SW 1271 (cell line): ENCODE measurements at regions not wholly inside any gene's neighbourhood (a gene's known extent, or its start where the extent isn't known, plus 50 kb on each side); places are given as distances from the start of the nearest gene placed in this dataset.
"Not testable (repeated sequence)": the region's sequence is repeated elsewhere in the genome, so short reads cannot be mapped to it uniquely, and the experiment has no call there.

Experiments
- DNase-seq, 2 experiments: peaks; one replicate each; lab custom pipeline; 2025; lab: John Stamatoyannopoulos, UW

DNA sequence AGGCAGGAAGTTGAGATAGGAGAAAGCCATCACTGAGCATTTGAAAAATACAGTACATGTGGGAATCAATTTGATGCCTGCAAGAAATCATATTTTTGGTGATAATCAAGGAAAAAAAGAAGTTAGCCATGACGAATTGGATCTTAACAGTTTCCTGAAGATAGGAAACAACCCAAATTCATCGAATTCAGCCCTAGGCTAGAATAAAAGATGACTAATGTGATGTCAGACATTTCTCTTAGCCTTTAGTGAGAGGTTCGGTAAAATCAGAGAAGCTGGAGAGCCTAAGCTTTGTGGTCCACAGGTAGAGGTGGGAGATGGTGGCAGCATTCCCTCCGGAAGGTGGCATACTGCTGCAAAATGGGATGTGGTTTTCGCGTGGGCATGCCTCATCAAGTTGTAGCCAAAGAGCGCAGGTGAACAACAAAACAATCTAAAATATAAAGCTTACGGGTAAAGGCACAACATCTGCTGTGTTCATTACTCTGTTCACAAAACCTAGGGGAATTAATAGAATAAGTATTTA lies 144.1 kb upstream of the ALCAM start:
- no peak for DNase-seq

DNA sequence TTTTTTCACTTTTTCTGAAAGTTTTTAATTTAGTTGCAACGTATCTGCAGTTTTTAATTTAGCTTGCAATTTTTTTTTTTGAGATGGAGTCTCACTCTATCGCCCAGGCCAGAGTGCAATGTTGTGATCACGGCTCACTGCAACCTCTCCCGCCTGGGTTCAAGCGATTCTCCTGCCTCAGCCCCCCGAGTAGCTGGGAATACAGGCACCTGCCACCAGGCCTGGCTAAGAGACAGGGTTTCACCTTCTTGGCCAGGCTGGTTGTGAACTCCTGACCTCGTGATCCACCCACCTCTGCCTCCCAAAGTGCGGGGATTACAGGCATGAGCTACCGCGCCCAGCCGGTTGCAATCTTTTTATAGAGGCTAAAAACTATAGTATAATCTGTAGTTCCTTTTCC lies 142.9 kb upstream of the ALCAM start:
- no peak for DNase-seq

DNA sequence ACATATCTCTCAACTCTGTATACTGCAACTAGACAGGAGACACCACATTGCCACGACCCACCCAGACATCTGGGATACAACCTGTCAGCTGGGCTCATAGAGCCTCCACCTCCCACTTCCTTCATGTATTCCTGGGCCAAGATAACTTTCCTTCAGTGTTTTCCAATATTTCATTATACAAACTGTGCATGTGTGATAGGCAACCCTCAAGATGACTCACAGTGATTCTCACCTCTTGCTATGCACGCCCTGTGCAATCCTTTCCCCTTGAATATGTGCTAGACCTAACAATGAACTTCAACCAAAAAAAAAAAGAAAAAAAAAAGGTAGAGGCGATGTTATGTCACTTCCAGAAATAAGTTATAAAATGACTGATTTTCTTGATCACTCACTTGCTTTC lies 138.0 kb upstream of the ALCAM start:
- no peak for DNase-seq

DNA sequence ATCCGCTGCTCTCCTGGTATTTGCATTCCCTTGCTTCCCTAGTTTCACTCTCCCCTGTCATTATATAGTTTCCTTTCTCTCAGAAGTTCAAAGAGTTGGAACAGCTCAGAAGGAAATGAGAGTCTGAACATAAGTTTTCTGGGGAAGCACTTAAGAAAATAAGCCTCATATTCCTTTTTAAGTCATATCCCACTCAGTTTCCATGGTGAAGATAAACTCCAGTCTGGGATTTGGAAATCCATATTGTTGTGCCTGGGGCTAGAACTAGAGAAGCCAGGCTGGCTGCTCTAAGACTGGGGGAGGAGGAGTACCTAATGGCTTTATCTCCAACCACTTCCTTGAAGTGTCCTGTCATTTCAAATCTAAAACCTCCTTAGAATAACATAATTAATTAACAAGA lies 134.2 kb upstream of the ALCAM start:
- no peak for DNase-seq

DNA sequence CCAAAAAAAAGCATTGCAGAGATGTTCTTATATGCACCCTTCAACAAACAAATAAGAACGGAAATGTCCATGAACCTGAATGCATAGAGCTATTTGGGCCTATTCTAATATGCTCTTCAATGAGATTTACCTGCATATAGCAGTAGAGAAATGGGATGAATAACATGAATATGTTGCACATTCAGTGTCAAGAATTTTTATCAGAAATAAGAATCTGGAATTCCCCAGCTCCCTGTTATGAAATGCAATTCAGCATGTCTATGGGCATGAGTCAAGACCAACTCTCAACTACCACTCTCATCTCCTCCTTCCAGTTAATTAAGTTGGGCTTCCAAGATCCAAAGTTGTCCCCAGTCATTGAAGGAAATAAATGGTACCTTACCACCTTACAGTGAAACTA lies 133.7 kb upstream of the ALCAM start:
- no peak for DNase-seq

DNA sequence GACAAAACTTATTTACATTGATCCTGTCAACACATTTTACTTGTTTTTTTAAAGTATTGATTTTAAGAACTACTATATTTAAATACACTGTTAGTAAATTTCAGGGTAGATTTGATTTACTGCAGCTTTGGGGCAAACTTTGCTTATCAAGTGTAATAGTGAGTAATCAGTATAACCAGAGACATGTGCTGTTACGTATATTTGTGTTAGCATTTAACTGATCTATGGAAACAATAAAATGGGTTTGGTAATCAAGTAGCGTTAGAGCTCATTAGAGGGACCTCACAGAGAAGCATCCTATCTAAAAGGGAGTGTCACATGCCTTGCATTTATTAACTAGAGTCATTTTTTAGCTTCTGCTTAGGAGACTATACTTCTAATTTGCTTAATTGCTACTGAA lies 131.5 kb upstream of the ALCAM start:
- no peak for DNase-seq

DNA sequence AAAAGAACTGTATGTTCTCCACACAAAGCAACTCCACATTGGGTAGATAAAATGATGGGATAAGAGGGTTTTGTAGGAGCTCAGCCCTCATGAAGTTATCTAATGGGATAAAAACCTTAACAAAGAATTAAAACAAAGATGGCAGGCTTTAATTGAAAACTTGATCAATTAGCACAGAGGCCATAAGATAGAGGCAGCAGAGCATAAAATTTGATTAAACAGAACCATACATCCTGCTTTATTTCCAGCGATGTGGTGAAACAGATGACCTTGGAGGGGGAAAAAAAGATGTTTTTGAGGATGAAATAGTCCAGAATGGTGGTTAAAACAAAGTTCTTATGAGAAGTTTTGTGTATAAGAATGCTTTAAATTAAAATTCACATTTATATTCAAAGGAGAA lies 130.9 kb upstream of the ALCAM start:
- no peak for DNase-seq

DNA sequence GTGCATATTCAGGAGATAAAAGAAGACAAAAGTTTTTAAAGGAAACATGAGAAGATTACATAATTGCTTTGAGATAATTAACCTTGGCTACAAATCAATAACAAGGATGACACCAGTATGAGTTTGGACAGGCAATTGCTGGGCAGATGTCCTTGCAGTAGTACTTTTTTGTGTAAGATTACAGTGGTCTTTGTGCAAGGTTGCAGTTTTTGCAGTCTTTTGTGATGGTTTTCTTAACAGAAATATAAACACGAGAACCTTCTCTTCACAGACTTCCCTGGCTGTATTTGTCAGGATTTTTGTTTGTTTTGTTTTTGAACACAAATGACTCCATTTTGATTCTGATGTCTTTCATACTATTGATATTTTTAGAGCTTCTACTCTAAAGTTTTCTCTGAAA lies 128.3 kb upstream of the ALCAM start:
- DNase-seq, result no peak

DNA sequence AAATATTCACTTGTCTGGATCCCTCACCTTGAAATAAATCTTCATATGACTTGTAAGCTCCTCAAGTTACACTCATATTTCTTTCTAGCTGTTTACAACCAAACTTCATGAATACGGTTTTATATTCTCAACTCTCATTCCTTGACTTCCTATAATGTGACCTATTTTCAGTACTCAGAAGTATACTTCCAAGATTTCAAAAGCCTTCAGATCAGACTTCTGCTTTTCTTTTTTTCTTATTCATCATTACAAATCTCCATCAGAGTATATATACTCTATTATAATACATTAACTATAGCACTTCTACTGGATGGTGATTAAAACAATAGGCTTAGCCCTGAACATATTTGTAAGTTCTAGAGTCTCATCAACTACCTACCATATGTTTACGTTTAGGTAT lies 123.6 kb upstream of the ALCAM start:
- DNase-seq, result no peak

DNA sequence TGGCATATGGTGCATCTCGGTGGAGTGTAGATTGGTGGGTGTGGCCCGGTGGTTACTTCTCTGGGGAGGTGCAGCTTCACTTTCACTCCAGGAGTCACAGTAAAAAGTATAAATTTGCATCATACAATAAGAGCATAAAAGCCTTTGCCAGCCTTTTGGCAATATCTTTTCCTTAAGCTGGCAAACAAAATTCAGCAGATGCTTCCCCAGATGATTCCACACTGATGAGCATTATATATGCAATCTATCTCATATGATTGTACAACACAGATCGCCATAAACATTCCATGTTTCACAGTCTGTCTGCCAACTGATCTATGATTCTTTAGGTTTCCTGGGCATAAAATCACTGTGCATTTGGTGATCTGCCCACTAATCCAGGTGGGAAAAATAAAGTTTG lies 120.2 kb upstream of the ALCAM start:
- no peak for DNase-seq

DNA sequence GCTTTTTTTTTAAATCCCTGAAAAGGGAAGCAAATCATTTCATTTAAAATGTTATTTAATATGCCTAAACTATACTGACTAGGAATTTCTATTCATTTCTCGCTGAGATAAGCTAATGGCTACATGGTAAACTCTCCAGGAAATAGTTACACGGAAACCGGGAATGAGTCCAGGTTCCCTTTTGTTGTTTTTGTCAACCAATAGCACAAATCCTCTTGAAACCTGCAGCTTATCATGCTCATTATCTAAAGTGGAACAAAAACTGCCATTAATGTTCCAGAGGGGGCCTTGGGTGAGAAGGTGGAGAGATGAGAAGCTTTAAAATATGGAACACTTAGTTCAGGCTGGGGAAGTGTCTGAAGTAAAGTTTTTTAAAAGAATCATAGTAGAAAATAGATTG lies 113.5 kb upstream of the ALCAM start:
- no peak for DNase-seq

DNA sequence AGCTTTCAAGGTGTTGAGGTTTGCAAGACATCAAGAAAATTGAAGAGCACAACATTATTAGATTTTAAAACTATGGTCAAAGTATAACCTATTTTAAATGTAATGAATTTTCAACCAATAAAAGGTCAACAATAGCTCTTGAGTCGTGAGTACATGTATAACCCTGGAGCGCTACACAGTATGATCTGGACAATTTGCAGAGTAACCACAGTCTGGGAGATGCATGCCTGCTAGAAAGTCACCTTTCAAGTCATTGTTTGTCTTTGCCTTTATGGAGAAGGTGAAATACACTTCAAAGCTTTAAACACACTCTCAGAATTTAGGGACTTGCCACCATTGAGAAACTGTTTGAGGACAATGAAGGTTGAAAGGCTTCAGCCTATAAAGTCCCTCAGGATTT lies 112.6 kb upstream of the ALCAM start:
- no peak for DNase-seq

DNA sequence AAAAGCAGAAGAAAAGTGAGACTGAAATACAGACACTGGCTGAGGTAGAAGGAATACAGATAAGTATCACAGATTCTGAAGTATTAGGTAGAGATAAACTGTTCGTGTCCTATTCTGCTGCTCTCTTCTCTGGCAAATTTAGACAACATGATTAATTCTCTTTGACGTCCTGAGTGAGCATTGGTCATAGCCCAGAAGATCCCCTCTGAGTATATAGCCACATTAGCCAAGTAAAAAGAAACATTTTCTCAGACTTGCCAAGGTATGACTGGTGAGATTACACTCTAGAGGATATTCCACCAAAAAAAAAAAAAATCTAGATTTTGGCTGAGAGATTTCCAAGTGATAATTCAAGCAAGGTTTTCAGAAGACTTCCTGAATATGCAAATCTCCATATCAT lies 111.4 kb upstream of the ALCAM start:
- no peak for DNase-seq

DNA sequence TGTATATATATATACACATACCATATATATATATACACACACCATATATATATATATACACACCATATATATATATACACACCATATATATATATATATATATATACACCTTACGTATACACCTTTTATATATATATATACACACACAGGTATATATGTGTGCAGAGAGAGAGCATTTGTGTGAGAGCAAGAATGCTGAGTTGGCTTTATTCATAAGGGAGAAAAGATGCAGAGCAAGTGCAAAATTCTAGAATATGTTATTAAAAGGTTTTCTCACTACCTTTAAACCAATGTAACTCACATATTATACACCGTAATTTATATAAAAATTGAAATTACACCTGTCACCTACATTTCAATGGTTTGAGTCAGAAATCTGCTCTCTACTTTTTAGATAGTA lies 107.2 kb upstream of the ALCAM start:
- no peak for DNase-seq

DNA sequence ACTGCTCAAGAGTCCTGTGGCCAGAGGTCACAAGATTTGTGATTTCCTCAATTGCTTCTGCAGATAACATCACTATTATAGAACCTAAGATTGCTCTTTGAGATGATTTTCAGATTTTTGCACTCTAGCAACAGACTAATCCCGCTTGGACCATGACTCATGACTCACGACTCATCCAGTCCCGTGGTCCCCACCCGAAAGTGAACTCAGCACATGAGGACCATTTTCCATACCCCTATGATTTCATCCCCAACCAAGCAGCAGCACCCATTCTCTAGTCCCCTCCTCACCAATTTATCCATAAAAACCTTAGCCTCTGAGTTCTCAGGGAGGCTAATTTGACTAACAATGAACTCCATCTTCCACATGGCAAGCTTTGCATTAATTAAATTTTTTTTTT lies 106.3 kb upstream of the ALCAM start:
- no peak for DNase-seq

DNA sequence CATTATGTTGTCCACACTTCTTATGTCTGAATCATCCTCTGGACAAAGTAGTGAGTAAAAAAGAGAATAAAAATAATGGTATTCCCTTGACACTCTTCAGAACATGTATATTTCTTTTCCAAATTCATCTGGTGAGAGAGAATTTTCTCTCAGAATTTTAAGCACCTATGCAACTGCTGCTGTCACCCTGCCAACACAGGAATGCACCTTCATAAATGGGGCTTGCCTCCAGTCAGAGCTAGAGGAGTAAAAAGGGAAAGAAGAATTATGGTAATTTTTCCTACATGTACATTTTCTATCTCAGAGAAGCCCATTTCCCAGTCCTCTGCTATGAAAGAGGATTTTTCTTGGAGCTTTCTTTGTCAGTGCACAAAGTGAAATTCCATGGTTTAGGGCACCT lies 92.2 kb upstream of the ALCAM start:
- DNase-seq, result no peak

DNA sequence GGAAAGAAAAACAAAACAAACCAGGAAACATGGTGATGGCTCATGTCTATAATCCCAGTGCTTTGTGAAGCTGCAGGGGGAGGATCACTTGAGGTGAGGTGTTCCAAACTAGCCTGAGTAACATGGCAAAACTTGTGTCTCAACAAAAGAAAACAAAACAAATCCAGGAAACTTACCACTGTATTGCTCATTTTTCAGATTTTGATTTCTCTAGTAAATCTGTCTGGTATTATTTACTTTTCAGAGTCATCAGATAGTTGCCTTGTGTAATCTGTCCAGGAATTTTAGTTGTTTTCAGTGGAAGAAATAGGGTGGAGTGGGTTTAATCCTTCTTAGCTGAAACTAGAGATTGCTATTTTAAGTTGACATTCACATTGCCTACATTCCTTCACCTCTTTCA lies 91.8 kb upstream of the ALCAM start:
- DNase-seq, result no peak

DNA sequence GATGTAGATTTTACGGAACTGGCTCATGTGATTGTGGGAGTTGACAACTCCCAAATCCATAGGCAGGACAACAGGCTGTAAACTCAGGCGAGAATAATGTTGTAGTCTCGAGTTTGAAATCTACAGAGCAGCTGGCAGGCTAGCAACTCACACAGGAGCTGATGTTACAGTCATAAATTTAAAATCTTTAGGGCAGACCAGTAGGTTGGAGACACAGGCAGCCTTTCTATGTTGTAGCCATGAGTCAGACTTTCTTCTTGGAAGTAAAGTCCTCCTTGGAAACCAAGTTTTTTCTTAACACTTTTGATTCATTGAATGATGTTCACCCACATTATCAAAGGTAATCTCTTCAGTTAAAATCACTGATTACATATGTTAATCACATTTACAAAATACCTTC lies 89.1 kb upstream of the ALCAM start:
- no peak for DNase-seq

DNA sequence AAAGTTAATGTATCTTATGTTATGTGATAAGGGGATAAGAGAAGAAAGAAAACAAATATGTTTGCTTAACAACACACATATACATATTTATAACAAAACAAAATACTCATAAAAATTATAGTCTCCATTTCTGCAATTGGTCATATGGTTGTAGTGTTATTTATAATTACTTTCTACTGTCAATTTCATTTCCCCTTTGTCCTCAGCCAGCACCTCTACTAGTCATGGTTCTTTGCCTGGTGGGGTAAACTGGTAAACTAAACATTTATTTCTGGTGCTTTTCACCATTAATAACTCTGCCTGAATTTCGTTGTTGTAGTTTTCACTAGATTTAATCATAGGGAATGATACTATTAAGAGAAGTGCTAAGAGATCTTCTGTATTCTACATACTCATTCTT lies 88.0 kb upstream of the ALCAM start:
- DNase-seq, result no peak

DNA sequence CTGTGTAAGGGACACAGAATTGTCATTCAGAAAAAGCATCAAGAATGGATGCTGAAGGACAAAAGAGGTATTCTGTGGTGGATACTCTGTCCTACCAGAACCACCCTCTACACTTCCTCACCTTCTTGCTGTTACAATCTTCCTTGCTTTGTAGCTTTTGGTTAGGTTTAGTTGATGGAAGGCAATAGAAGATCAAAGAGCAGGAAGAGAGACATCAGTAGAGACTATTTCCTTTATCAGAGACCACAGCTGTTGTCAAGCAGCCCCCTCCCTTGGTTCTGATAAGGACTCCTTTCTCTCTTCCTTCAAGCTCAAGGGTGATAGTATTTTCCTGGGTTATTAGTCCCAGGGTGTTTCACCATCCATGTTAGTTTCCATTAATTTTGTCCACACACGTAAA lies 84.7 kb upstream of the ALCAM start:
- no peak for DNase-seq

DNA sequence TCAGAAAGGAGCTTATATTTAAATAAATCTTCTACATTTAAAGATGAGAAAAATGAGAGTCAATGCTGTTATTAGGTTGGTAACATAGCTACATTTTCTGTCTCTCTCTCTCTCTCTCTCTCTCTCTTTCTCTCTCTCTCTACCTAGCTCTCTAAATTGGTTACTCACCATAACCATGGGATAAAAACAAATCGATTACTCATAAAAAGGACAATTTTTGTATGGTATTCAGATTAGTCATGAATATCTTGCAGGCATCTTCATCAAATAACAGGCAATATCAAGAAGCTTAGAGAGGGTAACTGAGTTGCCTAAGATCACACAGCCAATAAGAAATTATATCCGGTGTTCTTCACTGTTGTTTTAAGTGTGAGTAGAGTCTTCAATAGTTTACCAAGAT lies 81.8 kb upstream of the ALCAM start:
- no peak for DNase-seq

DNA sequence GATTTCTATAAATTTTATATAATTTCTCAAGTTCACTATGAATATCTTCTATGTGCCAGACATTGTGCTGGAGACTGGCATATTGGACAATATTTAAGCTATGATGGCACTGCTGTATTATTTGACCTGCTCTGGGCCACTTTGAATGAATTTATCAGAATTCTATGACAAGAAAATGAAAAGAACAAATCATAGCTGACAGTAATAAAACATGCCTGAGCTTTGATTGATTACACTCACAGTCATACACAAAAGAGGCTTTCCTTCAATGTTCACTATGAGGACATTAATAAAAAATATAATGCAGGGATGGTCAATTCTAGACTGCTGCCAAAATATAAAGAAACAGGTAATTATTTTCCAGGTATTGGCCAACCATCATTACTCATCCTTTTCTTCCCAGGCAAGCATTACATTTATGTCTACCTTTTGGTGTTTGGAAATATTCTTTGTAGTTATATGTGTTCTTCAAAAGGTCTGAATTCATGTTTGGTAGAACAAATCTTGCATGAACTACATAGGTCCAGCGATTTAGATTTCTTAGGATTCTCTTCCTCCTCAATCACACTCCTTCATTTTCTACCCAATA lies 81.0 kb upstream of the ALCAM start:
- DNase-seq, result no peak

DNA sequence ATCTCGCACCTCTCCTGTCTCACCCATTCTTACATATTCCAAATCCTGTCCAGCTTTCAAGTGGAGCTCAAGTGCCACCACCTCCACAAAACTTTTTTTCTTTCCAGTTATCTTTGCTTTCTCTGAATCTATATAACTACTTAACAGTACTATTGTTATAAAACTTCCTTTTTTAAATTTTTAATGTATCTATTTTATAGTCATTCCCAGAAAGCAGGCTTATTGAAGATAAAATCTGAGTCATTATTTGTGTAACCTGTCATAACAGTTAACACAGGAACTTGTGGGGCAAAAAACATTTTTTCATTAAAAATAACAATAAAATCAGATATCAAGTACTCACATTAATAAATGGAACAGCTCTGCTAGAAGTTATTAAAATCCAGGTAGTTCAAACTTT lies 73.3 kb upstream of the ALCAM start:
- no peak for DNase-seq

DNA sequence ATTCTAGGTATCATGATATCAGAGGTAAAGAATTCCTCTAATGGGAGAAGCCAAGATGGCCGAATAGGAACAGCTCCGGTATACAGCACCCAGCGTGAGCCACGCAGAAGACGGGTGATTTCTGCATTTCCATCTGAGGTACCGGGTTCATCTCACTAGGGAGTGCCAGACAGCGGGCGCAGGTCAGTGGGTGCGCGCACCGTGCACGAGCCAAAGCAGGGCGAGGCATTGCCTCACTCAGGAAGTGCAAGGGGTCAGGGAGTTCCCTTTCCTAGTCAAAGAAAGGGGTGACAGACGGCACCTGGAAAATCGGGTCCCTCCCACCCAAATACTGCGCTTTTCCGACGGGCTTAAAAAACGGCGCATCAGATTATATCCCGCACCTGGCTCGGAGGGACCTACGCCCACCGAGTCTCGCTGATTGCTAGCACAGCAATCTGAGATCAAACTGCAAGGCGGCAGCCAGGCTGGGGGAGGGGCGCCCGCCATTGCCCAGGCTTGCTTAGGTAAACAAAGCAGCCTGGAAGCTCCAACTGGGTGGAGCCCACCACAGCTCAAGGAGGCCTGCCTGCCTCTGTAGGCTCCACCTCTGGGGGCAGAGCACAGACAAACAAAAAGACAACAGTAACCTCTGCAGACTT lies 70.4 kb upstream of the ALCAM start:
- DNase-seq, result not testable (repeated sequence)
